Progenitor cell of endocrine pancreas (in vitro differentiated cells): ENCODE measurements at regions not wholly inside any gene's neighbourhood (a gene's known extent, or its start where the extent isn't known, plus 50 kb on each side); places are given as distances from the start of the nearest gene placed in this dataset.

ENCODE experiments used
- DNase-seq: peaks from one replicate; pipeline ENCODE4 v3.0.0; 2021; ENCODE audit warnings: low spot score; ENCODE audit not compliant: unreplicated experiment
- H3K27ac Mint-ChIP-seq: 2 replicates; pipeline ENCODE4 v1.8.0; 2021; ENCODE audit warnings: mild to moderate bottlenecking, moderate library complexity, mixed read lengths
- H3K27me3 Mint-ChIP-seq: 2 replicates; pipeline ENCODE4 v1.8.0; 2021; ENCODE audit warnings: mixed read lengths
- H3K36me3 Mint-ChIP-seq: 2 replicates; pipeline ENCODE4 v1.8.0; 2022; ENCODE audit warnings: mixed read lengths; ENCODE audit not compliant: insufficient read depth
- H3K4me1 Mint-ChIP-seq: 2 replicates; pipeline ENCODE4 v1.8.0; 2021; ENCODE audit warnings: low read depth, mixed read lengths
- H3K4me3 Mint-ChIP-seq: 2 replicates; pipeline ENCODE4 v1.8.0; 2021; ENCODE audit warnings: low read depth, mild to moderate bottlenecking, moderate library complexity, mixed read lengths
- H3K9me3 Mint-ChIP-seq: 2 replicates; pipeline ENCODE4 v1.8.0; 2021; ENCODE audit warnings: low read depth, mixed read lengths
- TF ChIP-seq, protein P1 (sequence below): fragments of 200-600 bp; sonication (generic); IDR thresholded peaks from one replicate; pipeline ENCODE4 v1.5.0; 2021; ENCODE audit warnings: antibody characterized with exemption, mild to moderate bottlenecking; ENCODE audit not compliant: unreplicated experiment

GRCh38 chr13:59543418-59543817 is 620.3 kb downstream of the DIAPH3 start:
- Mint-ChIP-seq H3K9me3 (no peaks in the 10 kb centered on the region), H3K4me3 (no peak overlapping the region), H3K36me3 (no peaks in the 10 kb centered on the region), H3K4me1 (no peaks in the 10 kb centered on the region), H3K27ac (no peak overlapping the region), H3K27me3 (no peaks in the 10 kb centered on the region)
- no peak for DNase-seq
- TF ChIP-seq, protein P1, sequence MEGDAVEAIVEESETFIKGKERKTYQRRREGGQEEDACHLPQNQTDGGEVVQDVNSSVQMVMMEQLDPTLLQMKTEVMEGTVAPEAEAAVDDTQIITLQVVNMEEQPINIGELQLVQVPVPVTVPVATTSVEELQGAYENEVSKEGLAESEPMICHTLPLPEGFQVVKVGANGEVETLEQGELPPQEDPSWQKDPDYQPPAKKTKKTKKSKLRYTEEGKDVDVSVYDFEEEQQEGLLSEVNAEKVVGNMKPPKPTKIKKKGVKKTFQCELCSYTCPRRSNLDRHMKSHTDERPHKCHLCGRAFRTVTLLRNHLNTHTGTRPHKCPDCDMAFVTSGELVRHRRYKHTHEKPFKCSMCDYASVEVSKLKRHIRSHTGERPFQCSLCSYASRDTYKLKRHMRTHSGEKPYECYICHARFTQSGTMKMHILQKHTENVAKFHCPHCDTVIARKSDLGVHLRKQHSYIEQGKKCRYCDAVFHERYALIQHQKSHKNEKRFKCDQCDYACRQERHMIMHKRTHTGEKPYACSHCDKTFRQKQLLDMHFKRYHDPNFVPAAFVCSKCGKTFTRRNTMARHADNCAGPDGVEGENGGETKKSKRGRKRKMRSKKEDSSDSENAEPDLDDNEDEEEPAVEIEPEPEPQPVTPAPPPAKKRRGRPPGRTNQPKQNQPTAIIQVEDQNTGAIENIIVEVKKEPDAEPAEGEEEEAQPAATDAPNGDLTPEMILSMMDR: no peak

DNA sequence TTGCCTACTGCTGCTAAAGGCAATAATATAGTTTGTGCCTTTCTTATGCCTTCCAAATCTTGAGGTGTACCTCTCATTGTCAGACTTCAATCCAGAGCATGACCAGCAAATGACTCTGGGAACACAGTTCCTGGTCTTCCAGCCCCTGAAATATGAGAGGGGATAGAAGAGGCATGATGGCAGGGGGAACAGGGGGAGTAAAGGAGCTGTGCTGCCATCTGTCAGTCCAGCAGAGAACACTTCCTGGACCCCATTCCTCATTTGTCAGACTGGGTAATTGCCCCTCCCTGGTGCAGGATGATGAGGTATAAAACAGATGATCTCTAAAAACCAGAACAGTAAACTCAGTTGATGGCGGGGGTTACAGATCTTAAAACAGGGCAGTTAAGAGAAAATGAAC is 618.7 kb downstream of the DIAPH3 start:
- Mint-ChIP-seq H3K4me1 (no peaks in the 10 kb centered on the region), H3K27me3 (no peaks in the 10 kb centered on the region), H3K4me3 (no peak overlapping the region), H3K36me3 (no peaks in the 10 kb centered on the region), H3K9me3 (peaks cover 2% of the 10 kb centered on the region), H3K27ac (no peak overlapping the region)
- DNase-seq: no peak
- TF ChIP-seq, protein P1: no peak

DNA sequence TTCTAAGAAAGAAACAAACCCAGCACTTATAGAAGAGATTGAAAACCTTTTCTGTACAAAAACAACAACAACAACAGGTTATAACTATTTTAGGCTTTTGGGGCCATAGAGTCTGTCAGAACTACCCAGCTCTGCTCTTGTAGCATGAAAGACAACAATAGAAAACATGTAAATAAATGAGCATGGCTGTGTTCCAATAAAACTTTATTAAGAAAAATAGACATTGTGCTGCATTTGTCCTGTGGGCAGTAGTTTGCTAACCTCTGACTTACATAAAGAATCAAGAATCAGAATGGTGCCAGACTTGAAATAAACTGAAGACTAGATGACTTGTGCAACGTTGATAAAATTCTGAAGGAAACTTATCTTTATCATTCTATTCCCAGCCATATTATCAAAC is 617.5 kb downstream of the DIAPH3 start:
- no peaks in the 10 kb centered on the region for H3K36me3 Mint-ChIP-seq
- no peak overlapping the region for H3K27ac Mint-ChIP-seq
- peaks cover 5% of the 10 kb centered on the region for H3K9me3 Mint-ChIP-seq
- TF ChIP-seq, protein P1: no peak
- H3K27me3 Mint-ChIP-seq: no peaks in the 10 kb centered on the region
- H3K4me1 Mint-ChIP-seq: no peaks in the 10 kb centered on the region
- DNase-seq: no peak
- H3K4me3 Mint-ChIP-seq: no peak overlapping the region

DNA sequence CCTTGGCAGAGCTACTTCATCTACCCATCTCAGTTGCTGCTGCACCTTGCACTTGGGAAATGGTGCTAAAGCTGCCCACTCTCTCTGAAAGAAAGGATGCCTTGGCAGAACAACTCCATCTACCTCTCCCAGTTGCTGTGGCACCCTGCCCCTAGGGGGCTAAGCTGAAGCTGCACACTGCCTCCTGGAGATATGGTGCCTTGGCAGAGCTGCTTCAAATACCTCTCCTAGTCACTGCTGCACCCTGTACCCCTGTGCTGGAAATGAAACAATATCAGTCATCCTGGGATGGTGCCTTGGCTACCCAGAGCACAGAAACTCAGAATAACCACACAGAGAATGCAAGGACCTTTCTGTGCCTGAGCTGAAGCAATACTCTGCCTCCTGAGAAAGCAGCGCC is 615.8 kb downstream of the DIAPH3 start:
- Mint-ChIP-seq H3K27ac (no peak overlapping the region), H3K9me3 (peaks cover 16% of the 10 kb centered on the region), H3K4me1 (no peaks in the 10 kb centered on the region), H3K36me3 (no peaks in the 10 kb centered on the region), H3K27me3 (no peaks in the 10 kb centered on the region), H3K4me3 (no peak overlapping the region)
- TF ChIP-seq, protein P1: no peak
- no peak for DNase-seq

- H3K9me3 Mint-ChIP-seq: peaks cover 46% of the 10 kb centered on the region
- peaks cover 4% of the 10 kb centered on the region for H3K36me3 Mint-ChIP-seq
- DNase-seq: no peak
- H3K27ac Mint-ChIP-seq: no peak overlapping the region
- TF ChIP-seq, protein P1: no peak
- H3K4me1 Mint-ChIP-seq: peaks cover 5% of the 10 kb centered on the region
- H3K27me3 Mint-ChIP-seq: no peaks in the 10 kb centered on the region
- no peak overlapping the region for H3K4me3 Mint-ChIP-seq
Measured at GRCh38 chr13:59562924-59563323, 600.8 kb downstream of the DIAPH3 start.
